Mucosa of descending colon (tissue), 3 donors: ENCODE measurements at regions not wholly inside any gene's neighbourhood (a gene's known extent, or its start where the extent isn't known, plus 50 kb on each side); places are given as distances from the start of the nearest gene placed in this dataset.

Experiments
- ATAC-seq: fragments of 200-7000 bp; cut with Tn5 transposase; one replicate; pipeline ENCODE4 v1.9.1; 2020; ENCODE audit warnings: mild to moderate bottlenecking, moderate library complexity
- DNase-seq, 3 donors: peaks; one replicate each; pipeline ENCODE4 v3.0.0-alpha.2; 2020
- H3K36me3 ChIP-seq: fragments of 200-600 bp; one replicate; pipeline ENCODE4 v1.8.0; 2021; ENCODE audit warnings: low read depth, mild to moderate bottlenecking
- H3K4me1 ChIP-seq: fragments of 200-600 bp; one replicate; pipeline ENCODE4 v1.8.0; 2021; ENCODE audit warnings: low read depth, mild to moderate bottlenecking
- H3K4me3 ChIP-seq: fragments of 200-600 bp; one replicate; pipeline ENCODE4 v1.8.0; 2021; ENCODE audit warnings: mild to moderate bottlenecking
- H3K9me3 ChIP-seq: fragments of 200-600 bp; one replicate; pipeline ENCODE4 v1.8.0; 2021; ENCODE audit warnings: mild to moderate bottlenecking
- intact Hi-C, 2 donors: fragments of 100-400 bp; cut with DNase I in 1 of 2; cut with micrococcal nuclease in 1 of 2; formaldehyde crosslinking; loops; one replicate each; pipeline versions ENCODE4 v1.11.0 to v1.11.1; 2022; cut with DNase I, micrococcal nuclease
- TF ChIP-seq, protein P1 (sequence below): fragments of 200-600 bp; IDR thresholded peaks from one replicate; pipeline ENCODE4 v1.8.0; 2022; ENCODE audit warnings: antibody characterized with exemption, mild to moderate bottlenecking
- donor health status: DM: no; HTN: no; CAD: no; lungs with moderate emphysema.
- donor health status: DM: no; HTN: no; CAD: no.
- donor health status: DM: no; HTN: yes; CAD: no.

DNA sequence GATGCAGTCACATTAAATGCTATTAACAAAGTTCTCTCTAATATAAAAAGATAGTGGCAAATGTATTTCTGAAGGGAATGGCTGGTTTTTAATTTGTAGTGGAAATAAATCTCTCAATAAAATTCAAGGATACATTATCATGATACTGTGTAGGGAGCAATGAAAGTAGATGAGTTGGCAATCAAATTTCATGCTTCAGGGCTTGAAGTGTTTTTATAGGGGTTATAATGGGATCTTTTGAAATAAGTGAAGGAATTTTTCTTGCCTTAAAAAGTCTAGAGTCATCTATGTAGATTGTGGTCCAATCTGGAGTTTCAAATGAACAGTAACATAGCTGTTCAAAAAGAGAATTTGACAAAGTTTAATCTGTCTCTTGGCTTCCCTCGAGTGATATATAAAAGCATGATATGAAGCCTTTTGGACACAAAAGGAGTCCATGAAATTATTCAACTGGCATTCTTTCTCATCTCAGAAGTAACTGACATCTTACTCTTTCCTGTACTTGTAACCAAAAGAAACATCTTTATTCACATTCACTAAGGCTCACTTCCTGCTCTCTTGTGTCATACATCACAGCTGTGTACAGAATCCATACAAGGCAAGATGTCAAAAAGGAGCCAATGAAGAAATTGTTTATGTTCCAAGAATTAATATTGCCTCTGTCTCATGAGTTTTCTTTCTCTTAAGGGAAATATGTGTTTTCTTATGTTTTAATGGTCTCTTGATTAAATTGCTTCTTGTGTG lies 591.0 kb upstream of the GJE1 start:
- Histone ChIP-seq H3K9me3 (no peaks in the 10 kb centered on the region), H3K4me3 (no peak overlapping the region), H3K4me1 (no peaks in the 10 kb centered on the region), H3K36me3 (no peaks in the 10 kb centered on the region)
- ATAC-seq (no peak), DNase-seq (no peak)
- TF ChIP-seq, protein P1, sequence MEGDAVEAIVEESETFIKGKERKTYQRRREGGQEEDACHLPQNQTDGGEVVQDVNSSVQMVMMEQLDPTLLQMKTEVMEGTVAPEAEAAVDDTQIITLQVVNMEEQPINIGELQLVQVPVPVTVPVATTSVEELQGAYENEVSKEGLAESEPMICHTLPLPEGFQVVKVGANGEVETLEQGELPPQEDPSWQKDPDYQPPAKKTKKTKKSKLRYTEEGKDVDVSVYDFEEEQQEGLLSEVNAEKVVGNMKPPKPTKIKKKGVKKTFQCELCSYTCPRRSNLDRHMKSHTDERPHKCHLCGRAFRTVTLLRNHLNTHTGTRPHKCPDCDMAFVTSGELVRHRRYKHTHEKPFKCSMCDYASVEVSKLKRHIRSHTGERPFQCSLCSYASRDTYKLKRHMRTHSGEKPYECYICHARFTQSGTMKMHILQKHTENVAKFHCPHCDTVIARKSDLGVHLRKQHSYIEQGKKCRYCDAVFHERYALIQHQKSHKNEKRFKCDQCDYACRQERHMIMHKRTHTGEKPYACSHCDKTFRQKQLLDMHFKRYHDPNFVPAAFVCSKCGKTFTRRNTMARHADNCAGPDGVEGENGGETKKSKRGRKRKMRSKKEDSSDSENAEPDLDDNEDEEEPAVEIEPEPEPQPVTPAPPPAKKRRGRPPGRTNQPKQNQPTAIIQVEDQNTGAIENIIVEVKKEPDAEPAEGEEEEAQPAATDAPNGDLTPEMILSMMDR: no peak
- intact Hi-C loops: no loop called here

DNA sequence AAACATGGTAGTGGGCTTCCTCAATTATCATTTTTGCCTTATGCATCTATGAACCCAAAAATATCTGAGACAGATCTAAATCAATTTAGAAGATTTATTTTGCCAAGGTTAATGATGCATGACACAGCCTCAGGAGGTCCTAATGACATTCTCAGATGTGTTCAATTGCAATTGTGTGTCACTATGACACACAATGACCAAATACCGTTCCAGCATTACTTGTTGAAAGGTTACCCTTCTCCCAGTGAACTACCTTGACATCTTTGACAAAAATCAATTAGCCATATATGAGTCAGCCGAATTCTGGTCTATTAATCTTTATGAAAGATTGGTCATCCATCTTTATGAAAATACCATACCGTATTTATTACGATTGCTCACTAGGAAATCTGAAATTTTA lies 592.5 kb upstream of the GJE1 start:
- DNase-seq (no peak), ATAC-seq (no peak)
- intact Hi-C loops: no loop called here
- H3K4me3 ChIP-seq: no peak overlapping the region
- no peaks in the 10 kb centered on the region for H3K36me3 ChIP-seq
- TF ChIP-seq, protein P1: no peak
- no peaks in the 10 kb centered on the region for H3K9me3 ChIP-seq
- H3K4me1 ChIP-seq: no peaks in the 10 kb centered on the region

DNA sequence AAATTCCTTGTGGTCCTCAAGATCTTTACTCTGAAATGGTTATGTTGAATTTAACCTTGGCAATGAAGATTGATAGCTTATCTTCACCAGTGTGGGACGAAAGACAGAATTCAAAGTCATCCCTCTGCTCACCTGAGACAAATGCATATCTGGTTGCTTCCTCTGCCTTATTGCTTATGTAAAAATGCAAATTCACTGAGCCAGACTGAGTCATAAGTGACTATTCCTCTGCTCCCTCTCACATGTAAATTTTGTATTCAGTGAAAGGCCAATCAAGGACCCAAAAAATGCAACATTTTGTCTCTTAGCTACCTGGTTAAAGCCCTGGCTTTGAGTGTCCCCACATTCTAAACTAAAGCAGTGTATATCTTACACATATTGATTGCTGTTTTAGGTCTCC lies 593.1 kb upstream of the GJE1 start:
- no peak overlapping the region for H3K4me3 ChIP-seq
- H3K4me1 ChIP-seq: no peaks in the 10 kb centered on the region
- intact Hi-C loops: no loop called here
- H3K36me3 ChIP-seq: no peaks in the 10 kb centered on the region
- TF ChIP-seq, protein P1: no peak
- ATAC-seq (no peak), DNase-seq (no peak)
- no peaks in the 10 kb centered on the region for H3K9me3 ChIP-seq

DNA sequence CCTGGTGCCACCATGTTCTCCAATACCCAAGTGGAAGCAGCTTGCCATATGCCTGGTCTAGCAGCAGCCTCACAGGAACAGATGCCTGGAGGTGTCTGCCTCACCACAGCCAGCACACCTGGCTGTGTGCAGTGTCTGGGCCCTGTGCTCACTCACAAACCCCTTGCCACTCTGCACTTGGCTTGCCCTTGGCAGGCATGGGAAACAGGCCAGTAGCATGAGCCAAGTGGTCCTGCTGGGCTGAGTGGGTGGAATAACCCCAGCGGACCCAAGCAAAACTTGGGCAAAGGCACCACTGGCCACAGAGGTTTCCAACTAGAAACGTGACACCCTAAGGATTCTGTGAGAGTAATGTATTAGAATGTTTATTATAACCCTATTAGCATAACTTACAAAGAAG lies 600.5 kb upstream of the GJE1 start:
- Histone ChIP-seq H3K36me3 (no peaks in the 10 kb centered on the region), H3K4me3 (no peak overlapping the region), H3K4me1 (no peaks in the 10 kb centered on the region), H3K9me3 (peaks cover 4% of the 10 kb centered on the region)
- intact Hi-C loops: no loop called here
- ATAC-seq (no peak), DNase-seq (no peak)
- TF ChIP-seq, protein P1: no peak

DNA sequence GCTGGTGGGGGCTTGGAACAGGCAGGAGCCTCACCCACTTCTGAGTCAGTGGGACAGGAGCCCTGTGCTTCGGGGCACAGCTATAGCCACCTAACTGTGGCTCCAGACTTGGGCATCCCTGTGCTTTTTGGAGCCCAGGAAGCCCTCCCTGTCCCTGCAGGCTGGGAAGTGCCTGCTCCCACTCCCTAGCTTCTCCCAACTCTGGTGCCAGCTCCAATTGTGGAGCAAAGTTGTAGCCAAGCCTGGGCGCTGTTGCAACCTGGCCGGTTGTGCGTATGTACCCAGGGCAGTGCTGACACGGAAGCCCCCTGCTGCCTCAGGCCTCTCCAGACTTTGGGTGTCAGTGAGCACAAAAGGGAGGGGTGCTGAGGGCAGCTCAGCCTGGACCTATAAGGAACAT lies 601.7 kb upstream of the GJE1 start:
- ATAC-seq: no peak
- no peak overlapping the region for H3K4me3 ChIP-seq
- no peaks in the 10 kb centered on the region for H3K36me3 ChIP-seq
- TF ChIP-seq, protein P1: no peak
- H3K9me3 ChIP-seq: peaks cover 4% of the 10 kb centered on the region
- intact Hi-C loops: no loop called here
- peak in 1 of 3 donors; percentile 34 for DNase-seq
- H3K4me1 ChIP-seq: no peaks in the 10 kb centered on the region

DNA sequence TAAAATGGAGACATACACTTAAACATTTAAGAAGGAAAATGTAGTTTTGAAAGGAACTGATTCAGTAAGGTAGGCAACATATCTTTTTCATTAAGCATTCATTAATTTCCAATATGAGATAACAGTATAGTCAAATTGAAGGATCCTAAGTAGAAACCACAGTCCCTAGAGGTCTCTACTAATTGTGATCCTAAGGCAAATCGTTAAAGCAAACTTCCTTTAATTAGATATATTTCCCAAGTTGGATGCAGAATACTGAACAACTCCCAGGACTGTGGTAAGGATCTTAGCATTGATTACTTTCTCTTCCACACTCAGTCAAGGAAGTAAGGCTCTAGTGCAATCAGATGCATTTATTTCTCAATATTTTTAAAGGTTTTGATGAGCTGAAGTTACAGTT lies 604.1 kb upstream of the GJE1 start:
- TF ChIP-seq, protein P1: no peak
- H3K9me3 ChIP-seq: peaks cover 4% of the 10 kb centered on the region
- ATAC-seq (no peak), DNase-seq (no peak)
- H3K36me3 ChIP-seq: no peaks in the 10 kb centered on the region
- H3K4me1 ChIP-seq: no peaks in the 10 kb centered on the region
- intact Hi-C loops: no loop called here
- no peak overlapping the region for H3K4me3 ChIP-seq
